ENCODE measurements at regions not wholly inside any gene's neighbourhood (a gene's known extent, or its start where the extent isn't known, plus 50 kb on each side); places are given as distances from the start of the nearest gene placed in this dataset.

GRCh38 chr6:142569676-142570075 is 267.9 kb downstream of the ADGRG6 start:
- no peak overlapping the region for H3K27ac ChIP-seq
- ATAC-seq (no peak), DNase-seq (ENCODE audit: low read depth in 1 of 2, low spot score in 1 of 2) (no peak), FAIRE-seq (no peak)
- TF ChIP-seq RARB (CRISPR knock-in tag; IDR thresholded peaks at IDR 0.05), result no peak
- no peak for TF ChIP-seq SMC3 (IDR thresholded peaks at IDR 0.05)
- no peak for TF ChIP-seq CTCF (IDR thresholded peaks at IDR 0.05)
- TF ChIP-seq CBX8 (IDR thresholded peaks at IDR 0.05), result no peak
- TF ChIP-seq MAFK (IDR thresholded peaks at IDR 0.05; ENCODE audit: partially characterized antibody), result no peak
- TF ChIP-seq ZSCAN20 (CRISPR knock-in tag; IDR thresholded peaks at IDR 0.05), result no peak
- no peaks in the 10 kb centered on the region for H3K4me1 ChIP-seq
- H3K4me3 ChIP-seq, result no peak overlapping the region
- ChIA-PET POLR2A (no interaction called here), CTCF (interaction anchor here (1.1 kb wide), 1 partner anchor 16 kb away, joined by 3 read pairs; no protein-coding TSS in a partner anchor)
- no peak overlapping the region for H3K4me2 ChIP-seq
- WGBS (ENCODE audit: missing lambda C conversion rate), result 8% methylated on average over 1 of the region's 1 CpG
- H3K9me3 ChIP-seq, result 0 out of 3 replicates have a peak, but pooled peaks cover 10% of the 10 kb centered on the region

- ATAC-seq, result no peak
- CTCF ChIA-PET, result no interaction called here
- no peak for FAIRE-seq
- no peak overlapping the region for H3K4me2 ChIP-seq
- H3K4me3 ChIP-seq, result no peak overlapping the region
- no peak for DNase-seq (ENCODE audit: low read depth in 1 of 2, low spot score in 1 of 2)
- no peak overlapping the region for H3K27ac ChIP-seq
- POLR2A ChIA-PET, result no interaction called here
- TF ChIP-seq CBX8 (IDR thresholded peaks at IDR 0.05) (no peak), REST (IDR thresholded peaks at IDR 0.05) (no peak), TP53 (CRISPR knock-in tag; IDR thresholded peaks at IDR 0.05) (no peak), HDAC2 (IDR thresholded peaks at IDR 0.05) (no peak), KDM5A (IDR thresholded peaks at IDR 0.05) (no peak), POLR2AphosphoS2 (conservative IDR thresholded peaks at IDR 0.05; ENCODE audit: low read length) (no peak), HOXA7 (CRISPR knock-in tag; IDR thresholded peaks at IDR 0.05) (no peak), ESRRA (IDR thresholded peaks at IDR 0.05; ENCODE audit: borderline replicate concordance, low read length) (no peak), HES2 (IDR thresholded peaks at IDR 0.05) (no peak), MAZ (IDR thresholded peaks at IDR 0.05; ENCODE audit: borderline replicate concordance, low read depth, low read length) (no peak), HOXB13 (CRISPR knock-in tag; IDR thresholded peaks at IDR 0.05; ENCODE audit: low read depth) (no peak), ELK1 (IDR thresholded peaks at IDR 0.05; ENCODE audit: low read depth, low read length) (no peak), MAFK (IDR thresholded peaks at IDR 0.05; ENCODE audit: partially characterized antibody) (no peak), GATA3 (IDR thresholded peaks at IDR 0.05; ENCODE audit: borderline replicate concordance) (no peak), EP300 (IDR thresholded peaks at IDR 0.05) (no peak)
- H3K9me3 ChIP-seq, result 0 out of 3 replicates have a peak, but pooled peaks cover 10% of the 10 kb centered on the region
- no peaks in the 10 kb centered on the region for H3K4me1 ChIP-seq
Measured at GRCh38 chr6:142570221-142570671, 268.4 kb downstream of the ADGRG6 start.
